ENCODE measurements at regions not wholly inside any gene's neighbourhood (a gene's known extent, or its start where the extent isn't known, plus 50 kb on each side); places are given as distances from the start of the nearest gene placed in this dataset.

DNA sequence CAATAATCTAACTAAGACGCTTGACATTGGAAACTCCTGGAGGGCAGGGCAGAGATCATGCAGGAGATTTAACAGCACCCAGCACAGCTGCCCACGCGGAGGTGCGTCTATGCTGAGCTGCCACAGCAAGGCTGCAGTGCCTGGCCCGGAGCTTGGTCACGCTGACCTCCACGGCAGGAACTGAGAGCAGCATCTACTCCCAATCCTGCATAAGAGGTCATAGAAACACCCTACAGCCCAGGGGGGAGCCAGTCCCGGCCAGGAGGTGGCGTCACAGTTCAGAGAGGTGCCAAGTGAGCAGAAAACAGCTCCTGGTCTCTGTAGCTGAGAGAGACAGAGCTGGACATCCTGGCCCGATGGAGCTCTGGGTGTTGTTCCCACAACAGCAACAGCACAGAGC lies 121.1 kb upstream of the TMEM45B start:
- TF ChIP-seq CTCF (IDR thresholded peaks at IDR 0.05) = no peak
- no peak for TF ChIP-seq EZH2 (IDR thresholded peaks at IDR 0.05)
- TF ChIP-seq EZH2phosphoT487 (IDR thresholded peaks at IDR 0.05) = no peak

Data from neural progenitor cell (in vitro differentiated cells).